Omental fat pad (tissue), 3 donors: ENCODE measurements at regions not wholly inside any gene's neighbourhood (a gene's known extent, or its start where the extent isn't known, plus 50 kb on each side); places are given as distances from the start of the nearest gene placed in this dataset.

Source experiments
- ATAC-seq: fragments of 150-250 bp; one replicate; pipeline ENCODE4 v1.9.1; 2016; ENCODE audit warnings: mild to moderate bottlenecking, moderate library complexity; ENCODE audit not compliant: low FRiP score
- DNase-seq: peaks from one replicate; pipeline ENCODE4 v3.0.0-alpha.2; 2019; ENCODE audit warnings: low spot score
- TF ChIP-seq, protein P1 (sequence below), 3 donors: fragments of 450-650 bp; IDR thresholded peaks; one replicate each; pipeline ENCODE4 v1.5.1; 2016 to 2017; ENCODE audit warnings: antibody characterized with exemption in 3 of 3, mild to moderate bottlenecking in 3 of 3, moderate library complexity in 2 of 3

DNA sequence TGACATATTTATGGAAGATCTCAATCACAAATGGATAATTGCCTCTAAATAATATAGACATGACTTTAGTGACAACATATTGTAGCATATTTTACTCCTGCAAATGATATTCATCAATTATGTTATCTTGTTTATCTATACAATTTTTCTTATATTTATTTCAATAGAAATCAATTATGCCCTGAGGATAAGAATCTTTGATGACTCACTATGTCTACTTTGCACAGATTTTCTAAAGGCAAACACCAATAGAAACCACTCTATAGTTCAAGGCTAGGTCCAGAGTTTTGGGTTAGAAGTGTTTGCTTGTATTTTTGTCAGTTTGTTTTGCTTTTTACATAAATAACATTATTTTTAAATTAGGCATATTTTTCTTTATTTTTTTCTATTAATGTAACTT is 879.0 kb downstream of the LTN1 start:
- no peak for DNase-seq
- TF ChIP-seq, protein P1, sequence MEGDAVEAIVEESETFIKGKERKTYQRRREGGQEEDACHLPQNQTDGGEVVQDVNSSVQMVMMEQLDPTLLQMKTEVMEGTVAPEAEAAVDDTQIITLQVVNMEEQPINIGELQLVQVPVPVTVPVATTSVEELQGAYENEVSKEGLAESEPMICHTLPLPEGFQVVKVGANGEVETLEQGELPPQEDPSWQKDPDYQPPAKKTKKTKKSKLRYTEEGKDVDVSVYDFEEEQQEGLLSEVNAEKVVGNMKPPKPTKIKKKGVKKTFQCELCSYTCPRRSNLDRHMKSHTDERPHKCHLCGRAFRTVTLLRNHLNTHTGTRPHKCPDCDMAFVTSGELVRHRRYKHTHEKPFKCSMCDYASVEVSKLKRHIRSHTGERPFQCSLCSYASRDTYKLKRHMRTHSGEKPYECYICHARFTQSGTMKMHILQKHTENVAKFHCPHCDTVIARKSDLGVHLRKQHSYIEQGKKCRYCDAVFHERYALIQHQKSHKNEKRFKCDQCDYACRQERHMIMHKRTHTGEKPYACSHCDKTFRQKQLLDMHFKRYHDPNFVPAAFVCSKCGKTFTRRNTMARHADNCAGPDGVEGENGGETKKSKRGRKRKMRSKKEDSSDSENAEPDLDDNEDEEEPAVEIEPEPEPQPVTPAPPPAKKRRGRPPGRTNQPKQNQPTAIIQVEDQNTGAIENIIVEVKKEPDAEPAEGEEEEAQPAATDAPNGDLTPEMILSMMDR (IDR thresholded peaks at IDR 0.05) = no peak
- no peak for ATAC-seq

- ATAC-seq (no peak), DNase-seq (no peak)
- TF ChIP-seq, protein P1 (IDR thresholded peaks at IDR 0.05) = no peak
Measured at GRCh38 chr21:28112511-28112910, 880.2 kb downstream of the LTN1 start.

DNA sequence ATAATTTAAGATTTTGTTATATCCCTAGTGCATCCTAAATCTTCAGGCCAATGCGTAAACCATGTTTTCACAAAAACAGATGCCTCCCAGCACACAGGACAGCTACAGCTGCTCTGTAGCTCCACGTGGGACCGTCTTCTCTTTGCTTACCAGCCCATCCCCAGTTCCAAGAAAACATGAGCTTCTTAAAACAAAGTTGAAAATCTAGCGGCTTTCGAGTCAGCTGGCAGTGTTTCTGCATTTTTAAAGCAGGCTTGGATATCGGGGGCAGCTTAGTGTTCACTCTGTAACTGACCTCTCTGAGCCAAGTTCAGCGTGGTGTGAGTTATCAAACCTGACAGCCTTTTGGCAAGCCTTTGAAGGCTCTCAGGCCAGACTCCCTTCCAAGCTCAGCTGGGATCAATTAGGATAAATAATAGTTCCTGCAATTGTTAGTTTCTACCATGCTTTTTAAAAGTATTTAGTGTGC is 881.5 kb downstream of the LTN1 start:
- TF ChIP-seq, protein P1 (IDR thresholded peaks at IDR 0.05) = no peak
- ATAC-seq (peak; percentile 95), DNase-seq (no peak)

GRCh38 chr21:28110716-28111115 is 882.0 kb downstream of the LTN1 start:
- TF ChIP-seq, protein P1 (IDR thresholded peaks at IDR 0.05) = no peak
- DNase-seq = no peak
- ATAC-seq = no peak

GRCh38 chr21:28110074-28110473 is 882.6 kb downstream of the LTN1 start:
- no peak for DNase-seq
- ATAC-seq = no peak
- TF ChIP-seq, protein P1 (IDR thresholded peaks at IDR 0.05) = no peak

DNA sequence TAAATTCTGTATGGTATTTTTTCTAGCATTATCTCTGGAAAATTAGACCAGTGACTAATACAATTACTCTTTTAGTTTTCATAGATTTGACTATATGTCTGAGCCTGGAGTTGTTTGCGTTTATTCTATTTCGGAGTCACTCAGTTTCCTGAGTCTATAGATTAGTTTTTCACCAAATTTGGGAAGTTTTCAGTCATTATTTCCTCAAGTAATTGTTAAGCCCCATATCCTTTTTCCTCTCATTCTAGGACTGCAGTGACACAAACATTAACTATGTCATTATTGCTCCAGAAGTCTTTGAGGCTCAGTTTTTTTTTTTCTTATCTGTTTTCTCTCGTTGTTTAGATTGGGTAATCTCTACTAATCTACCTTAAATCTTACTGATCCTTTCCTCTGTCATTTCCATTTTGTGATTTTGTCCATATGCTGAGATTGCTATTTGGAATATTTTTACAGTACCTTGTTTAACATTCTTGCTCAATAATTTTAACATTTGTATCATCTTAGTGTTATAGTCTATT is 886.2 kb downstream of the LTN1 start:
- ATAC-seq = no peak
- no peak for DNase-seq
- TF ChIP-seq, protein P1 (IDR thresholded peaks at IDR 0.05) = no peak

GRCh38 chr21:28104346-28104745 is 888.3 kb downstream of the LTN1 start:
- ATAC-seq (no peak), DNase-seq (no peak)
- TF ChIP-seq, protein P1 (IDR thresholded peaks at IDR 0.05) = no peak
